Dedifferentiated amniotic fluid mesenchymal stem cell (primary cell): ENCODE measurements at regions not wholly inside any gene's neighbourhood (a gene's known extent, or its start where the extent isn't known, plus 50 kb on each side); places are given as distances from the start of the nearest gene placed in this dataset.
"Not testable (repeated sequence)": the region's sequence is repeated elsewhere in the genome, so short reads cannot be mapped to it uniquely, and the experiment has no call there.

Experiments used
- DNase-seq: peaks from one replicate; pipeline ENCODE4 v3.0.0-alpha.2; 2016; ENCODE audit errors: extremely low spot score

GRCh38 chr5:154624341-154624740, 130.8 kb upstream of the LARP1 start:
- DNase-seq = no peak

- DNase-seq = no peak
These were observed 134.8 kb upstream of the LARP1 start for GRCh38 chr5:154620411-154620810.

- DNase-seq = no peak
These were observed 136.5 kb upstream of the LARP1 start for GRCh38 chr5:154618696-154619095.

GRCh38 chr5:154614595-154614994, 136.6 kb upstream of the HAND1 start:
- no peak for DNase-seq

GRCh38 chr5:154614125-154614524, 136.1 kb upstream of the HAND1 start:
- DNase-seq = no peak

GRCh38 chr5:154612666-154613065, 134.6 kb upstream of the HAND1 start:
- no peak for DNase-seq

- DNase-seq = no peak
These were observed 133.3 kb upstream of the HAND1 start for GRCh38 chr5:154611341-154611767.

GRCh38 chr5:154610321-154611154, 132.5 kb upstream of the HAND1 start:
- peak; percentile 70 for DNase-seq

GRCh38 chr5:154609251-154609650, 131.2 kb upstream of the HAND1 start:
- DNase-seq = no peak

GRCh38 chr5:154608531-154609011, 130.5 kb upstream of the HAND1 start:
- DNase-seq = no peak

GRCh38 chr5:154607746-154608145, 129.7 kb upstream of the HAND1 start:
- DNase-seq = no peak

GRCh38 chr5:154606246-154606645, 128.2 kb upstream of the HAND1 start:
- DNase-seq = no peak

GRCh38 chr5:154603953-154604679, 126.1 kb upstream of the HAND1 start:
- DNase-seq = no peak

GRCh38 chr5:154603485-154603884, 125.5 kb upstream of the HAND1 start:
- DNase-seq = no peak

GRCh38 chr5:154603011-154603410, 125.0 kb upstream of the HAND1 start:
- no peak for DNase-seq

GRCh38 chr5:154601014-154601413, 123.0 kb upstream of the HAND1 start:
- DNase-seq = no peak

- DNase-seq = no peak
These were observed 120.0 kb upstream of the HAND1 start for GRCh38 chr5:154598021-154598420.

- not testable (repeated sequence) for DNase-seq
These were observed 118.8 kb upstream of the HAND1 start for GRCh38 chr5:154596844-154597243.

- DNase-seq = no peak
These were observed 117.6 kb upstream of the HAND1 start for GRCh38 chr5:154595662-154596061.

- DNase-seq = no peak
These were observed 115.8 kb upstream of the HAND1 start for GRCh38 chr5:154593796-154594195.

GRCh38 chr5:154593071-154593470, 115.0 kb upstream of the HAND1 start:
- DNase-seq = peak; percentile 56

- DNase-seq = no peak
These were observed 112.2 kb upstream of the HAND1 start for GRCh38 chr5:154590093-154590724.
